Globus pallidus (tissue), 1 donor: ENCODE measurements at regions not wholly inside any gene's neighbourhood (a gene's known extent, or its start where the extent isn't known, plus 50 kb on each side); places are given as distances from the start of the nearest gene placed in this dataset.
A peak's percentile ranks its signal among the peaks of the same experiment; 100 is the strongest.
"Not testable (repeated sequence)": the region's sequence is repeated elsewhere in the genome, so short reads cannot be mapped to it uniquely, and the experiment has no call there.

Experiments used
- DNase-seq: peaks from one replicate; pipeline ENCODE4 v3.0.0-alpha.2; 2015; ENCODE audit warnings: low spot score

DNA sequence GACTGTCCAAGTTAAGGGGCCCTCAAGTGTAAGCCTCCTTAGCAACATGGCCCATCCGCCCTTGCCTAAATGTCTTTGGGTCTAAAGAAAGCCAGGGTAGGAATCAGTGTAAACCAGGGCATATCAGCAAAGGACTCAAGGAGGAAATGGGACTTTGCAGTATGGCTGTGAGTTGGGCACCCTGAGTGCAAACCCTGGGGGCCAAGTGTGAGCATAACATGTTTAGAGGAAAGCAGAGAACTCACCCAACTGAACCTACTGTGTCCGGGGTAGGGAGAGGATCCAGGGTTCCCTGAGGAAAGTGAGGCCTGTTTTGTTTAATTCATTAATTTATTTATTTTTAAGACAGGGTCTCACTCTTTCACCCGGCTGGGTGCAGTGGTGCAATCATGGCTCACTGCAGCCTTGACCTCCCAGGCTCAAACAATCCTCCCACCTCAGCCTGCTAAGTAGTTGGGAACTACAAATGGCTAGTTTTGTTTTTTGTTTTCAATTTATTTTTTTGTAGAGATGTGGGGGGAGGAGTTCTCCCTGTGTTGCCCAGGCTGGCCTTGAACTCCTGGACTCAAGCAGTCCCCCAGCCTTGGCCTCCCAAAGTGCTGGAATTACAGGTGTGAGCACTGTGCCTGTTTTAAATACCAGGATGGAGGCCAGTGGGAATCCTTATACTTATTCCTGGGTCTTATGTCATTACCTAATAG lies 51.0 kb upstream of the ACTR3 start:
- no peak for DNase-seq

DNA sequence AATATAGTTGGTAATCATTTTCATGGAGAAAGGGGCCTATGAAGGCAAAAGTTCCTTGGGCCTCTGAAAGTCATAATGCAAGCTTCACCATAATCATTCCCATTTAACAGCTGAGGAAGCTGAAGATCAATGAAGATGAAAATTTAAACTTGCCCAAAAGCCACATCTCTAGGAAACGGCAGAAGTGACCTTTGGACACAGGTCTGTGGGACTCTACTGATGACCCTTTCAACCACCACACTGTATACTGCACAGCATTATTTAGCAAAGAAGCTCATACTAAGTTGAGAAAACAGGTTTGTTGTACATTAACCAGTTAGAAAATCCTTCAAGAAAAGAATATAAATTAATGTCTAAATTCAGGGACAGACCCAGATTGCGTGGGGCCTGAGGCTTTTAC lies 51.6 kb upstream of the ACTR3 start:
- no peak for DNase-seq

DNA sequence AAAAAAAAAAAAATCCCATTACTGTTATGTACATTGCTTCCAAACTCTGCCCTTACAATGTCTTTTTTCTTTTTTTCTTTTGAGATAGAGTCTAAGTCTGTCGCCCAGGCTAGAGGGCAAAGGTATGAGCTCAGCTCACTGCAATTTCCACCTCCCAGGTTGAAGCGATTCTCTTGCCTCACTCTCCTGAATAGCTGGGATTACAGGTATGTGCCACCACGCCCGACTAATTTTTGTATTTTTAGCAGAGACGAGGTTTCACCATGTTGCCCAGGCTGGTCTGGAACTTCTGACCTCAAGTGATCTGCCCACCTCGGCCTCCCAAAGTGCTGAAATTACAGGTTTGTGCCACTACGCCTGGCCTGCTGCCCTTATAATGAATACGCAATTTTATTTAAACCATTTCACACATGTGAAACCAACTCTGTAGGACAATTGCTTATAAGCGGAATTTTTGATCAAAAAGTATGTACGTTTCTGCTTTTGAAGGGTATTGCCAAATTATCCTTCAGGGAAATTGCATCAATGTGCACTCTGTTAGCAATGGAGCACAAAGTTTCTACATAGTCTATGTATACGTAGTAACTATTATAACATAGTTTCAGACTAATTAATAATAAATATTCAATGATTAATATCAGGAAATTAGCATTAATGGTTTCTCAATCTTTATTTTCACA lies 55.7 kb upstream of the ACTR3 start:
- DNase-seq = no peak

DNA sequence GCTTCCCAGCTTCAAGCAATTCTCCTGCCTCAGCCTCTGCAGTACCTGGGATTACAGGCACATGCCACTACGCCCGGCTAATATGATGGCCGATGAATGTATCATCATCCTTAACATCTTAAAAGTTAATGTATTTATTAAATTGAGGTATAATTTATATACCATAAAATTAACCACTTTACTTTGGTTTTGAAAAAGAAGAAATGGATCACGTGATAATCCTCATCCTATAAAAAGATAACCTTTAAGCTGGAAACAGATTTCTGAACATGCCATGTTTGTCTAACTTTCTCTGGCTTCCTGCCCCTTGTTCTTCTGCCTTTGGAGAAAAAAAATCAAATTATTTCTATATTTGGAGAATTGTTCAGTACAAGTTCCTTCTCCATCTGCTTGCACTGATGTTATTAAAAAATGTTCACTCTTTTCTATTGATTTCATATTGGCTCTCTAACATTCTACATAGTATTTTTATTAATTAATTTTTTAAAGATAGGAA lies 57.0 kb upstream of the ACTR3 start:
- no peak for DNase-seq

- DNase-seq = no peak
These were observed 58.7 kb upstream of the ACTR3 start for GRCh38 chr2:113831161-113831560.

- DNase-seq = no peak
These were observed 60.1 kb upstream of the ACTR3 start for GRCh38 chr2:113829761-113830160.

- DNase-seq = no peak
These were observed 60.6 kb upstream of the ACTR3 start for GRCh38 chr2:113829270-113829669.

DNA sequence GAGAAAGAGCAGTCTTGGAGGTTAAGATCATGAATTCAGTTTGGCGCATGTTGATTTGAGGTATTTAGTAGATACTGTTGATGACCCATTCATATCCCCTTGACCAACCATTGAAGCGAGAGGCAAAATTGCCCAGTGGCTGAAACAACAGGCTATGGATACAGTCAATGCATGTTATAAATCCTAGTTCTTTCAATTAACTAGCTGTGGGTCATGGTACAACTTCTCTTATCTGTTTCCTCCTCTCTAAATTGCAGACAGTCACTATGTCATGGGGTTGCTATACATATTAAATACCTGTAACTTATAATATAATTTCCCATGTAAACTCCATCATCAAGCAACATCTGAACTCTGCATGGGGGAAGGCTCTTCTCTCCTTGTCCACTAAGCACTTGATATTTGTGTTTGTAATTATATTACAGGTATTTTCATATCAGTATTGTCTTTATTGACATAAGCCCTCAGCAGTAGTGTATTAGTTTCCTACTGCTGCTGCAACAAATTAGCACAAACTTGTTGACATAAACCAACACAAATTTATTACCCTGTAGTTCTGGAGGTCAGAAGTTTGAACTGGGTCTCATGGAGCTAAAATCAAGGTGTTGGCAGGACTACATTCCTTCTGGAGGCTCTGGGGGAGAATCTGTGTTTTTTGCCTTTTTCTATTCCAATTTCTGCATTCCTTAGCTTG lies 61.7 kb upstream of the ACTR3 start:
- no peak for DNase-seq

DNA sequence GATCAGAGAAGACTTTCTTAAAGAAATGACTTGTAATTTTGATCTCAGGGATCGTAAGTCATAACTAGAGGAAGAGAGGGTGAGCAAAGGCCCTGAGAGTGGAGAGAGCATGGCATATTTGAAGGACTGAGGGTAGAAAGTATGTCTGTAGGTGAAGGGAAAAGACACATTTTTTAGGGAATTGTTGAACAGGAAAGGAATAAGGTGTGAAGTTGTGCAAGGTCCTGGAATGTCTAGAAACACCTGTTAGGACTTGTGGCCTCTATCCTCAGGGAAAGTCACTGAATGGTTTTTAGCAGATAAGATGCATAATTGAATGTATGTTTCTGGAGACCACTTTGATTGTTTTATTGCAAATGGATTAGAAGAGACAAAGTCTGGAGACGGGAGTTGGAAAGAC lies 62.5 kb upstream of the ACTR3 start:
- DNase-seq = no peak

DNA sequence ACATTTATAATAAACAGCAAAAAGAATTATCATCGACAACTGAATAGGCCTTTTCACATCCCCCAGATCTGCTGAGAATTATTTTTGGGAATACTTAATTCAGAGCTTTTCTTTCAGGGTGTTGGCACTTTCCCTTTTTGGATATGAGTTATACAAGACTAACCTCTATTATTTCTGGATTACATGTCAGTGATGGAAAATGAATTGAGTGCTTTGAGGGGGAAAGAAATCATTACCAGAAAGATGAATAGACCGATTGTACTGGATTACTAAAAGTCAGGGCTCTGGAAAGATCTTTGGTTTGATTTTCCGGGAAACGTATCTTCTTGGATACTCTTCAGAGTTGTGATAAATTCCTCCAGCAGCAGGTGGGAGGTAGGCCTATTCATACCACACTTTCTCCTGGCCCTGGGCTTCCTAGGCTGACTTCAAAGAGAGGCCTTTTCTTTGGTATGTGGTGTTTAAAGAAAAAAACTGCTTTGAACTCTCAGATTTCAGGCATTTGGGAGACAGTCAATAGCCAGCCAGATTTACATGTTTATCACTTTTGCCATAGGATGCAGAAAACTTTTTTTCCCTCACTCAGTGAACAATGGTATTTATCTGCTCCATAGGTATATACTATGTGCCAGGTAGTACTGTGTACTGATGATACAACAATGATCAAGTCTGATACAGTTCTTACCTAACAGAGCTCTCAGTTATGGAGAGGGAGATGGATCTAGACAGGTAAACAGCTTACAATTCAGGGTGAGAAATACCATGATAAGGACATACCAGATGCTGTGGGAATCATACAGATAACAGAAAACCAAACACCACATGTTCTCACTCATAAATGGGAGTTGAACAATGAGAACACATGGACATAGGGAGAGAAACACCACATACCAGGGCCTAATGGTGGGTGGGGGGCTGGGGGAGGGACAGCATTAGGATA lies 63.3 kb upstream of the ACTR3 start:
- peak; percentile 18 for DNase-seq

- no peak for DNase-seq
These were observed 65.9 kb upstream of the ACTR3 start for GRCh38 chr2:113823716-113824595.

- DNase-seq = no peak
These were observed 65.8 kb upstream of the SLC35F5 start for GRCh38 chr2:113822087-113822815.

DNA sequence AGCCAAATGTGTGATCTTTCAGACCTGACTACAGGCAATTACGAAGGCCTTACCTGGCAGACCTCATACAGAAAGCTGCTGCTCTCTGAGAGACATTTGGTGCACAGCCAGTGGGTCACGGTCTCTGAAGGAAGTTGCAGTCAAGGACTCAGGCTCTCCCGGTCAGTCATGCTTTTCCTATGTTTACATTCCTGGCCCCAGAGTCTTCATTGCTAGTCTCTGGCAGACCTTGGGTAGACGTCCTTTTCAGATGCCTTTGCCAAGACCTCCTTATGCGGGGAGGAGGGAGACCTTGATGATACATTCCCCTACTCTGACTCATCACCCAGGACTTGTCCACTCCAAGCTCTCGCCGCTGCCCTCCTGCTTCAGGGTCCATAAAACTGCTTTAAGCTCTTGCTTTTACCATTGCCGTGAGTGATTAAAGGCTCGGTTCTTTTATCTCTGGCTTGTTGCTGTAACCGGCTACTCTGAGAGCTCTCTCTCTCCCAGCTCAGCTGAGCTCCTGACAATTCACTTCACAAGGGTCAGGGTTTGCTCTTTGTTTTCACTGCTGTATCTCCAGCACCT lies 62.0 kb upstream of the SLC35F5 start:
- DNase-seq = no peak

- not testable (repeated sequence) for DNase-seq
These were observed 57.0 kb upstream of the SLC35F5 start for GRCh38 chr2:113813396-113813795.

GRCh38 chr2:113812204-113812603 lies 55.8 kb upstream of the SLC35F5 start:
- DNase-seq = no peak

DNA sequence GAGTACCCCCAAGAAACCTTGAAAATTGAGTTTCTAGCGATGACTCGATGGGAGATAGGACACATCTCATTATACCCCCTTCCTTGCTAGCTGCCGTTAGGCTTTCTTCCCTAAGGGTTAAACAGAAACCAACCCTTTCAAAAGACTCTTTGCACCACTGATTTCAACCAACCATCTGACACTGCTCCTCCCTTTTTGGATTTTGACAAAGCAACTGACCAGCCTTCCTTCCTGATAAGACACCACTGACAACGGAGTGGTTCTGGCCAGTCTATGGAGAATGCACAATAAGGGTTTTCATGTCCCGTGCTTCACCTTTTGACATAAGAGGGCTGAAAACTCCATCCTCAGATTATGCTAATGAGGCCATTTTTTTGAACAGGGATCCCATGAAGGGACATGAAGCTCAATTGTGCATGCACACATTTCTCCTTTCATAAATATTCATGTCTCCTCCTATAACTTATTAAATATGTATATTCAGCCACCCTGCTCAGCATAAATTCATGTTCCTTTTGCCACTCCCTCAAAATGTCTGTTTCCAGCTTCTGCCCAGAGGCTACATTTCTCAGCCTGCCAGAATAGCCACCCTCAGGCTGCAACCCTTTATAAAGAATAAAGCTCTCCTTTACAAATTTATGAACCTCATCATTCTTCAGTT lies 52.8 kb upstream of the SLC35F5 start:
- no peak for DNase-seq

DNA sequence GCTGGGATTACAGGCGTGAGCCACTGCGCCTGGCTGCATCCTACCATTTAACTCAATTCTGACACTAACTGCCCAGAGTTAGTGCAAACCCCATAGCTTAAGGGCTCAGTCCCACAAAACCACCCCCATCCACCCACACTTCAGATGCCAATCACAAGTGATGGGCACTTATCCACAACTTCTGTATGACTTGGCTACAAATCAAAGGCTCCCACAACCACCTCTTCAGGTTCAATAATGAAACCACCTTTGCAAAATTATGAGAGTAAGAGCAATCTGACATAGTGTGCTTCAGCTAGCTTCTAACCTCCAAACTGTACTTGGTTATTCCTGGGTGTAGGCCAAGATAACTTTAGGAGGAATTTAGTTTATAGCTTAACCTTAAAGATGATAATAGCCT lies 51.3 kb upstream of the SLC35F5 start:
- DNase-seq = no peak

DNA sequence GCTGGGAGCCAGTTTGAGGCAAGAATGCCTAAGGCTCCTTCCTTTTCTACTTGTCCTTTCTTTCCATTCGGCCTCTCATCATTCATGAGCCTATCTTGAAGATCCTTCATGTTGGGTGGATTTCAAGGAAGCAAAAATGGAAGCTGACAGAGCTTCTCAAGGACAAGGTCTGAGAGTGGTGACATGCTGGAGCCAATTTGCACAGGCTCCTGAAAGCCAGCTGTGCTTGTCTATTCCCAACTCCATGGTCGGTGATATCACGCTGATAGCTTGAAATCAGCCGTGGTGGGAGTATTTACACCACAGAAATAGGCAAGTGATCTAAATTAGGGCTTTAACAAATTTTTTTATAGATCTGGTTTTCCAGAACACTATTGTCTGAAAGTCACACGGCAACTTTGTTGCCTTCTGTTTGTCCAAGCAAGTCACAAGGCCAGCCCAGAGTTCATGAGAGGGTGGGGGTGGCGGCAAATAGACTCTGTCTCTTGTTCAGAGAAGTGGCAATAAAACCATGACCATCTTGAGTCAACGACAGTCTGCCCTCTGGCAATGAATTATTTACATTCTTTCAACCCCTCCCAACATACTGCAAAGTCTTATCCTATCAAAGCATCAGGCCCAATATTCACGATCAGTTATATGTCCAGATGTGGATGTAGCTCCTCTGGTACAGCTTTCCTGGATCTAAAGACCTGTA lies 49.9 kb upstream of the SLC35F5 start:
- DNase-seq = no peak
